HG02943 (cell line): ENCODE measurements at regions not wholly inside any gene's neighbourhood (a gene's known extent, or its start where the extent isn't known, plus 50 kb on each side); places are given as distances from the start of the nearest gene placed in this dataset.
"Not testable (repeated sequence)": the region's sequence is repeated elsewhere in the genome, so short reads cannot be mapped to it uniquely, and the experiment has no call there.

Experiments
- ATAC-seq: cut with Tn5 transposase; IDR thresholded peaks from one replicate; pipeline ENCODE4 v1.9.1; 2021; ENCODE audit warnings: mild to moderate bottlenecking, low read depth, moderate library complexity; ENCODE audit not compliant: unreplicated experiment

DNA sequence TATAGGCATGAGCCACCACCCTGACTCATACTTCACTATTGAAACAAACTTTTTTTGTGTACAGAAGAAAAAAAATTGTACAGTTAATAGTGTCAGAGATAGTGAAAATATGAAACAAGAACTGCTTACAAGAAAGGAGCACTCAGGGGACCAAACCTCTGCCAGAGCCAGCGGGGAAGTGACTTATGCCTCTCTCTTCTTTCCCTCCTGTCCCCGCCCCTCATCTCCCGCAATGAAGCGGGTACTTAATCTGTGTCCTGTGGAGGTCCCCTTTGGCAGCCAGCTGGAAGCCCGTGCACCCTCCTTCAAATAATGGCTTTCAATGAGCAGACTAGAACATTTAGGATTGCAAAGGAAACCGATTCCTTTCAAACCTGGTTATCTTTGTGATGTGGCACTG, 51.5 kb downstream of the PPIAL4A start:
- not testable (repeated sequence) for ATAC-seq

DNA sequence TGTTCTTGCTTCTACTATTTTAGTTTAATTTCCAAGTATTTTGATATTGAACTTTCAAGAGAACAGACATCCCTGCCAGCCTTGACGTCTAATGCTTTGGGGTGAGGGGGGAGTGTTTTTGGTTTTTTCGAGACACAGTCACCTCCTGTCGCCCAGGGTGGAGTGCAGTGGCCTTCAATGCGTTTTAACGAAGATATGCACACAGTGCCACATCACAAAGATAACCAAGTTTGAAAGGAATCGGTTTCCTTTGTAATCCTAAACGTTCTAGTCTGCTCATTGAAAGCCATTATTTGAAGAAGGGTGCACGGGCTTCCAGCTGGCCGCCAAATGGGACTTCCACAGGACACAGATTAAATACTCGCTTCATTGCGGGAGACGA, 52.3 kb downstream of the PPIAL4A start:
- not testable (repeated sequence) for ATAC-seq

GRCh38 chr1:120942218-120942944, 52.8 kb downstream of the PPIAL4A start:
- peak; percentile 68 for ATAC-seq

- not testable (repeated sequence) for ATAC-seq
These were observed 53.4 kb downstream of the PPIAL4A start for GRCh38 chr1:120942945-120943319.

GRCh38 chr1:120944691-120945090, 55.1 kb downstream of the PPIAL4A start:
- not testable (repeated sequence) for ATAC-seq

GRCh38 chr1:120945122-120945521, 55.6 kb downstream of the PPIAL4A start:
- ATAC-seq: not testable (repeated sequence)

- not testable (repeated sequence) for ATAC-seq
These were observed 57.5 kb downstream of the PPIAL4A start for GRCh38 chr1:120947114-120947513.

- not testable (repeated sequence) for ATAC-seq
These were observed 60.2 kb downstream of the PPIAL4A start for GRCh38 chr1:120949724-120950123.

DNA sequence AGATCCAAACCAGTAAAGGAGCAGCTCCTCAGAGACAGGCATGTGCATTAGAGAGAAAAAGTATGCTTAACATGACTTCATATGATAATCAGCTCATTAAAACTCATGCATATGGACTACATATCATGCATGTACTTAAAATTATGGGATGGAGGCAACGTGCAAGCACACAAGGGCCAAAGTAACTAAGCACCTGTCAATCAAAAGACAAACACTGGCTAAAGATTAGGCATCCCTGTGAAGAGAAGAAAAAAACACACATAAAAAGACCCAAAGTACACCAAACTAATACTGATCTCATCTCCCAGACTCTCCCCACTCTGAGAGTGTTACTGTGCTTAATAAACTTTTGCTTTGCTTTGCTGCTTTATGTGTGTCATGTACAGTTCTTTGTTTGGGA, 61.1 kb downstream of the PPIAL4A start:
- ATAC-seq: not testable (repeated sequence)

DNA sequence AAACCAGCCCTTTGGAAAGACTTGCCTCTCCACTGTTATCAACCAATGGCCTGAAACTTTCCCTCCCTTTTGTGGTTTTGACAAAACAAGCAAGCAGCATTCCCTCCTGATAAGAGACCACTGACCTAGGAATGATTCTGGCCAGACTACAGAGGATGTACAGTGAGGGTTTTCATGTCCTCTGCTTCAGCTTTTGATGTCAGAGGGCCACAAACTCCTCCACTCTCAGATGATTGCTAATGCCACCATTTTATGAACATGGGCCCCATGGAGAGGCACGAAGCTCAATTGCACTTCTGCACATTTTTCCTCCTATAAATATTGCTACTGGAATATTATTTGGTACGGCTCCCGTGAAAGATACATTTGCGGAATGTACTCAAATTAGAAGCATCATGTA, 61.5 kb downstream of the PPIAL4A start:
- not testable (repeated sequence) for ATAC-seq

GRCh38 chr1:120952207-120952870, 62.8 kb downstream of the PPIAL4A start:
- not testable (repeated sequence) for ATAC-seq

DNA sequence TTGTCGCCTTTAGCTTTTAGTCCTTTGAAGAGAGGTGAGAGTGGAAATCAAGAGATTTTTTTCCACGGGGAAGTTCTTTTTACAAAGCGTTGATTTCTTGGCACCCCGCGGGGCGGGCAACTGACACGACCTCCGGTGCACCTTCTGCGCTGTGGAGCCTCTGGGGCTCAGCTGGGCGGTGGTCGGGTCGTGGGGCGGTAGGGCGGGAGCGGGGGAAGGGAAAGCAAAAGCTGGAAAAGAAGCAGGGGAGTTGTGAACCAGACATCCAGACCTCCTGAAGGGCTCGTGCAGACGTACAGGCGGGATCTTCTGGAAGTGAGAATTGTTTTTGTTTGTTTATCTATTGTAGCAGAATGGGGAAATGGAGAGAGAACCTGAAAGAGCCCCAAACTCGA, 63.3 kb downstream of the PPIAL4A start:
- ATAC-seq: not testable (repeated sequence)

DNA sequence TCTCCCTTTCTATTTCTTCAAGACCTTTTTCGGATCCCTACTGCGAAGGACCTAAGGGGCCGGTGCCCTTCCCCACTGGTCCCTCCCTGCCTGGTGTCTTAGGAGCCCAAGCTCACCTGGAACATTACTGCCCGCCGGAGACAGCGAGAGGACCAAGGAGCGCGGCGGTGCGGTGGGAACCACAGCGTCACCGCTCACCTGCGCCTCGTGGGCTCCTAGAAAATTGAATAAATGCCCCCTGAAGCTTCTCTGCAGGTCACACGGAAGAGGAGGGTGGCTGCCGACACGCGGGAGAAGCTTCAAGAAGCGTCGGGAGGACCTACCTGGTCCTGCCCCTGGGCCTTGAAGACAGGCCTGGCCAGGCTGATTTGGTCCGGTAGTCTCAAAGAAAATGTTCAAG, 65.2 kb downstream of the PPIAL4A start:
- ATAC-seq: no peak

- not testable (repeated sequence) for ATAC-seq
These were observed 66.4 kb downstream of the PPIAL4A start for GRCh38 chr1:120955961-120956360.

GRCh38 chr1:120966018-120966417, 76.4 kb downstream of the PPIAL4A start:
- ATAC-seq: not testable (repeated sequence)

GRCh38 chr1:120972863-120973262, 83.3 kb downstream of the PPIAL4A start:
- ATAC-seq: not testable (repeated sequence)

- ATAC-seq: not testable (repeated sequence)
These were observed 84.3 kb downstream of the PPIAL4A start for GRCh38 chr1:120973836-120974235.

GRCh38 chr1:120977279-120977678, 87.7 kb downstream of the PPIAL4A start:
- ATAC-seq: not testable (repeated sequence)

GRCh38 chr1:120981489-120982094, 92.0 kb downstream of the PPIAL4A start:
- ATAC-seq: not testable (repeated sequence)

DNA sequence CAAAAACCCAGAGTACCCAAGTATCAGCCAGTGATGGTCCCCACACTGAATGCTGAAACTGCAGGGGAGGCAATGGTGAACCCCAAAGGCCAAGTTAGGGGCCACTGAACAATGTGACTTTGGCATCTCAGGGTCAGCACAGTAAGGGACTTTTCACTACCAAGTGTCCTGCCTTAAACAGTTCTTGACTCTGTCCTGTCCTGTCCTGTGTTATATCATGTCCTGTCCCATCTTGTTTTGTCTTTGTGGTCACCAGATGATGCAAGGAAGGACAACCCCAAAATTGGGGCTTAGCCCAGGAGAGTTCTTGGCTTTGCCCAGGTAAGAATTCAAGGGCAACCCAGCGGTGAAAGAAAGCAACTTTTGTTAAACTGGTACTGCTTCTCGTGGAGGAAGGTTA, 105.0 kb downstream of the PPIAL4A start:
- not testable (repeated sequence) for ATAC-seq

DNA sequence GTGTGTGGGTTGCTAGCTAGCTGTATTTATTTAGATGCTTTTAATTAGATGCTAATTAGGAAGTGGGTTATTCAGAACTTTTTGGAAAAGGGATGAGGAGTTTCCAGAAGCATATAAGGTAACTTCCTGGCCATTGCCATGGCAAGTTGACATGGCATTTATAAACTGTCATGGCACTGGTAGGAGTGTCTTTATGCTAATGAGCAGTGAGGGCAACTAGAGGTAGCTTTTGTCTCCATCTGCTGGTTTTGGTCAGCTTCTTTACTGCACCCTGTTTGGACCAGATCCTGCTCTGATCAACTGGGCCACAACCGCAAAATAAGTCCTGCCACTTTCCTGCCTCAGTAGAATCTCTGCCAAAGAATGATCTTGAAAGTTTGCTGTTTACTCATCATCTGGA, 105.5 kb downstream of the PPIAL4A start:
- not testable (repeated sequence) for ATAC-seq
